ENCODE measurements at regions not wholly inside any gene's neighbourhood (a gene's known extent, or its start where the extent isn't known, plus 50 kb on each side); places are given as distances from the start of the nearest gene placed in this dataset.

GRCh38 chr3:177300842-177301241, 103.6 kb upstream of the TBL1XR1 start:
- peak; percentile 56 for DNase-seq (ENCODE audit: low spot score)

- no peak for DNase-seq (ENCODE audit: low spot score)
These were observed 109.0 kb upstream of the TBL1XR1 start for GRCh38 chr3:177306252-177306651.

DNA sequence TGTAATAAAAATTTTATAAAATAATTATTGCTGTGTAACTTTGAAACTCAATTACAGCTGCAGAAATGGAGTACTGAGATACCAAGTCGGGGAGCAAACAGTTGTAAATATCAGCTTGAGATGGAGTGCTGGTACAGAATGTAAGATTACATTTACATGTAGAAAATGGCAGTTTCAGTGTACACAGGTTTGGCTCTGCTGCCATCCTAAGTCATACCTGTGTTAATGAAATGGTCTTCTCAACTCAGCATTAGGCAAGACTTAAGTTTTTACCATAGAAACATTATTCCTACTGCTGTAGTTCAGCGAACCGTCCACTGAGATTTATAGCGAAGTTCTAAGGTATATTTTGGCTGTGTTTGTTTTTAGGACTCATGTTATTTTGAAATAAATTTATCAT, 110.1 kb upstream of the TBL1XR1 start:
- no peak for DNase-seq (ENCODE audit: low spot score)

DNA sequence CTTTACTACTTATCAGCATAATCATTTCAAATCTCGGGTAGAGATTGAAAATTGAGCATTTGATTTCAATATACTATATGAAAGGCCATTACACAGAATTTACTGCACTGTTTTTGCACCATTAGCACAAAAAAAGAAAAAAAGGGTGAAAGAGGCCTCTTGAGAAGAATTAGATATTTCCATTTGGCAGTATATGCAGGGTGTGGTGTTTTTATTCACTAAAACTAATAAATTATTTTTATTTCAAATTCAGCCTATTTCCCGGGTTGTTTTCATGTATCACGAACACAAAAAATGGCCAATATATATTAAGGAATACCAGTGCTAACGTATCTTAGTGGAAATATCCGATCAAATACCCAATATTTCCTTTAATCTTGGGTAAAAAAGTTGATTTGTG, 110.5 kb upstream of the TBL1XR1 start:
- DNase-seq (ENCODE audit: low spot score), result no peak

DNA sequence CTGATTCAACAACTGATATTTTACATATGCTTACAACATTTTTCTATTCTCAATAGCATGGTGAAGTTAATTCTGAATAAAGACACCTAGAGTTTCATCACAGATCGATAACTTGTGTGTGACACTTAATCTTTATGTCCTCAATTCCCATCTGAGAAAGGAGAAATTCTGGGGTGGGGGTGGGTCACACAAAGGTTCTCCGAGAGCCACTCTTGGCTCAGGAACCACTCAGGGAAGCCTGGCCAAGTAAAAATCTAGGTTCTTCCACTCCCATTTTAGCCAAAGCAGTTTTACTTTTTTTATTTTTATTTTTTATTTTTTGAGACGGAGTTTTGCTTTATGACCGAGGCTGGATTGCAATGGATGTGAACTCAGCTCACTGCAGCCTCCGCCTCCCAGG, 111.0 kb upstream of the TBL1XR1 start:
- no peak for DNase-seq (ENCODE audit: low spot score)

- no peak for DNase-seq (ENCODE audit: low spot score)
These were observed 111.6 kb upstream of the TBL1XR1 start for GRCh38 chr3:177308911-177309310.

GRCh38 chr3:177312491-177312890, 115.2 kb upstream of the TBL1XR1 start:
- no peak for DNase-seq (ENCODE audit: low spot score)

DNA sequence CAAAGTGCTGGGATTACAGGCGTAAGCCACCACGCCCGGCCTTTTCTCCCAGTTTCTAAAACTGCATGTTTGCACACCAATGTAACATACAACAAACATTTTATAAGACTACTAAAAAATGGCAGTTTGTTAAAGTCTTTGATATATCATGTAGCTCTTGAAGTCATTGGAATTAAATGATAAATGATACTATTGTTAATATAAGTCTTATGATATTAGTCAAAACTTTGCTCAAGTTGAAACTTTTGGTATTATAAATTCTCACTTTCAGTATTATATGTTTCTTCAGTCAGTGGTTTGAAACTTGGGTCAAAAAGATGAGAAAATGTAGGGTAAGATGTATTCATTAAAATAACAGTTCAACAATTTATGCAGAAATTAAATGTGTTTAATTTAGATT, 117.6 kb upstream of the TBL1XR1 start:
- DNase-seq (ENCODE audit: low spot score), result no peak

GRCh38 chr3:177317247-177317646, 120.0 kb upstream of the TBL1XR1 start:
- DNase-seq (ENCODE audit: low spot score), result no peak

- no peak for DNase-seq (ENCODE audit: low spot score)
These were observed 121.3 kb upstream of the TBL1XR1 start for GRCh38 chr3:177318559-177318958.

DNA sequence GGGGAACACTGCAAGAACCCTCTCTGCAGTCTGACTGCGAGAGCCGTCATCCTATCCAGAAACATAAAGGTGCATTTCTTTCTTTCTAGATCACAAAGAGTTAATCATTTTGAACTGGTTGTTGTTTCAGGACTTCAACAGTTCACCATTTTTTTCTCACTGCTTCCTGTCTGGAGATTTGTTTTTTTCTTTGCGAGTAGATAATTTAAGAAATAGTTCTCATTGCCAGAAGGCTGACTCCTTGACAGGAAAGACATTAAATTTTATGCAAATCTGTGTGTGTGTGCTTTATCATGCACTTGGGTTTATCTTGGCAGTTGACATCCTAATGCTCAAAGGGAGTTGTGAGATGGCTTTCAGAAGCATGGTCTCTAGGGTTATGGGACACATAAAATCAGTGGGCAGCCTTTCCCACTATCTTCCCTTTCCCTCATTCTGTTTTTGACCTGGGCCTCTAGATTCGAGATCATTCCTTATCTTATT, 123.5 kb upstream of the TBL1XR1 start:
- DNase-seq (ENCODE audit: low spot score), result no peak

GRCh38 chr3:177321819-177322218, 124.5 kb upstream of the TBL1XR1 start:
- DNase-seq (ENCODE audit: low spot score), result no peak

GRCh38 chr3:177322881-177323280, 125.6 kb upstream of the TBL1XR1 start:
- DNase-seq (ENCODE audit: low spot score), result no peak

- DNase-seq (ENCODE audit: low spot score), result no peak
These were observed 132.6 kb upstream of the TBL1XR1 start for GRCh38 chr3:177329854-177330253.

DNA sequence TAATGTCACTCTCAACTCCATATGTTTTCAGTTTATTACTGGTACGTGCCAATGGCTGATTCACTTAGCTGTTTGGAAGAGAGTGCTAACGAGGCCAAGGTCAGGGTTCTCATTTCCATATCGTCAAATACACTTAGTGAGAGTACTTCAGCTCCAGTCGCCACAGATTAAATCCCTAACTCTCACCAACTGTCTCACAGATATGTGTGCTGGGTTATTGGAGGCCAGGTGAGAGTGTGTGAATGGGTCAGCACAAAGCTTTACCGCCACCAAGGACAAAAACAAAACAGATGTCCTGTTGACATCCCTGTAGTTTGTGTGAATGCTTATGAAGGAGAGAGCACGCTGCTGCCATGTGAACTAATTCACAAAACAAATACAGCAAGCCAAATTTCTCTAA, 133.5 kb upstream of the TBL1XR1 start:
- DNase-seq (ENCODE audit: low spot score), result no peak

GRCh38 chr3:177331203-177331835, 134.0 kb upstream of the TBL1XR1 start:
- DNase-seq (ENCODE audit: low spot score), result no peak

GRCh38 chr3:177332955-177333354, 135.7 kb upstream of the TBL1XR1 start:
- no peak for DNase-seq (ENCODE audit: low spot score)

DNA sequence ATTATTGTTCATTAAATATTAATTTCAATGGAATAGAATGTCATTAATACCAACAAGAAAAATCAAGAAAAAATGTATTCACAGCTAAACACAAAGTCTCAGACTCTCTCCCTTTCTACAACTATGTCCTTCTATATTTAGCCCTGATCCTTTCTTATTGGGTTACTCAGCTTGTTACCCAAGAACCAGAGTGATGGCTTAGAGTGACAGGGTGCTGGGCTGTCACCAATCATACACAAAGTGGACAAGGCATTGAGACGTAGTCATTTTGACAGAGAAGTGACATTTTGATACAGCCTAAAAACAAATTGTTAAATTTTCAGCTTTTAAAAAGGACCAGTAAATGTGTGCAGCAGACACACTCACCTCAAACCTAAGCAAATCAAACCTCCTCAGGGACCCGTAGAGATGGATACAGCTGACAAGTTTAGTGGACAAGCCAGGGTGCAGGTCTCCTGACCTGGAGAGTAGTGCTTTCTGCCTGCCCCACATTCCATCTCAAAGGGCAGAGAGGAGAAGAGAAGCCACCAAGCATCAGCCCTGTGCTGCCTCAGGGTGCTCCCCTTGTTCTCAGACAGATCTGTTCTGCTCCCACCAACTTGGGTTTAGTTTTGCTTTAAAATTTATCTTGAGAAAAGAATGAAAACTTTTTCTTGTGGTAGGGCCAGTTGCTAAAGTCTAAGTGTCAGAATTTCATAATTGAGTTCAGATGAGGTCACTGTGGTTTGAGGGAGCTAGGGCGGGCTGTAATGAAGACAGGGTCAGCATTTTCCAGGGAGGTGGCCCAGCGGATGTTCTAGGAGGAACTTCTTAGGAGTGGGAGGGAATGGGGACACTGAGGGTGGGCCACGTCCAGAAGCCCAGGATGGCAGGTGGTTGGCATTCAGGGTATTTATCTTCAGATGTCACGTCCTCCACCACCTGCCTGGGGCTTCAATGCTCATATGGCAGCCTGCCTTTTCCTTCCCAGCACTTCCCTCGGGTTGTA, 136.5 kb upstream of the TBL1XR1 start:
- DNase-seq (ENCODE audit: low spot score), result no peak

DNA sequence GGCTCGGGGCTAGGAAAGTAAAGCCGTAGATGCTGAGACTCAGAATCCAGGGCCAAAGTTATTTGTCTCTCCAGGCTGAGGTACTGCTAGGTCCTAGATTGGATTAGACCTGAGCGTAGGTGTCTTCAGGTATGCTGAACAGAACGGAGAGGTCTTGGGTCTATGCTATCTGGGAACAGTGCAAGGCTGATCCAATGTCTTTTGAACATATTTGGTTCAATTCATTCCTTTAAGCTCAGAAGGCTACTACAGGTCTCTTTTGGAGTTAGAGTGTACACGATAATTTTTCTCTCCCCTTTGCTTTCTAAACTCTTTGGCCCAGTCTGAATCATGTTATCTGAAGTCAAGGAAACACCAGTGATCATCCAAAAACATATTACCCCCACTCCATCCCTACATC, 137.5 kb upstream of the TBL1XR1 start:
- DNase-seq (ENCODE audit: low spot score), result no peak

GRCh38 chr3:177335728-177336127, 138.4 kb upstream of the TBL1XR1 start:
- DNase-seq (ENCODE audit: low spot score), result peak; percentile 26

GRCh38 chr3:177336873-177337450, 139.7 kb upstream of the TBL1XR1 start:
- DNase-seq (ENCODE audit: low spot score), result no peak

DNA sequence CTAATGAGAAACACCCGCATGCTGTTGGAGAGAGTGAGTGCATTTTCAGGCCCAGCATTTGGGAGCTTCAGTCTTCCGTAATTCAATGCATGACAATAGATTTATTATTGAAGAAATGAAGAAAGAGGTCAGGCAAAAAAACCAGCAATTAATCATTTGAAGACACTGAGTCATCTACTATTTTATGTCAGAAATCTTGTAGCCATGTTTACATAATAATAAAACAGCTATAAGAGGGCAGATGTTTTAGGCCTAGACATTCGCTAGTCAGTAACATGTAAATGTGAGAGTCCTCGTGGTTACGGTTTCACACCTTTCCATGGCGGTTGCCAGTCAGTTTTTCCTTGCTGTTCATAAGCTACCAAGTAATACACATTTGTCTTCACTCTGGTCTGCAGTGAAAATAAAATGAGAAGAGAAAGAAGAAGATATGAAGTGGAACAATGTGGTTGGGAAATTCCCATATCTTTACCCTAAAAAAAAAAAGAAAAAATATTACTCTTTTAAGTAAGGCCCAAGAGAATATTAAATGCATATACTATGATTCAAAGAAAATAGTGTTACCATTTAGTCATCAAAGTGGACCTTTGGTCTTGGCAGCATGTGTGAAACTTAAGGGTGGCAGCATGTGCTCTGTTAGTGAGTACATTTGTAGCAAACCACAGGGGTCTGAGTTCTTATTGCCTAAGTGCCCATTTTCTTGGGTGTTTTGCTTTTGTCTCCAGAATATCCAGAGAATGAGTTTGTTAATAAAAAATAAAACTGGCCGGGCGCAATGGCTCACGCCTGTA, 140.5 kb upstream of the TBL1XR1 start:
- DNase-seq (ENCODE audit: low spot score), result peak; percentile 79
